ENCODE measurements at regions not wholly inside any gene's neighbourhood (a gene's known extent, or its start where the extent isn't known, plus 50 kb on each side); places are given as distances from the start of the nearest gene placed in this dataset.

DNA sequence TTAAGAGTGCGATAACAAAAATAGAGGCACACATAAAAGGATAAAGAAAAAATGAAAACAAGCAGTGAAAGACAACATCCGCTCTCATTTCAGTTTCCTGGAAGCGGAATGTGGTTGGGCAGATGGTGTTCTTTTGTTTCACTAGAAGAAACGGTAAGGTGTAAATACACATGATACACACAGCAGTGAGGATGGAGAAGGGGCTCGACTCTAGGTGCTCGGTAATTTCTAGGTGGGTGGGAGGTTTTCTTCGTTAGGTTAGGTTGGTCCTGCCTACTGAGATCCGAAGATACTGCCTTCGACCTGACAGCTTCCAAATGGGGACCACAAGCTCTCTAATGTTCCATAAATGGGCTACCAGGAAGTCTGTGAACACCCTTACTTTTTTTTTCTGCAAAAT is 1082.5 kb downstream of the BCL11B start:
- Histone ChIP-seq H3K4me1 (ENCODE audit: control insufficient read depth, insufficient read depth, low read length) (no peaks in the 10 kb centered on the region), H3K36me3 (ENCODE audit: control insufficient read depth, insufficient read depth, low read length) (no peaks in the 10 kb centered on the region), H3K9me3 (ENCODE audit: control insufficient read depth, insufficient read depth, low read length) (no peaks in the 10 kb centered on the region), H3K27me3 (ENCODE audit: control insufficient read depth, insufficient read depth, low read length) (no peaks in the 10 kb centered on the region), H3K4me3 (ENCODE audit: low read length) (no peak overlapping the region), H3K27ac (ENCODE audit: low read length) (no peak overlapping the region)
- no peak for DNase-seq (ENCODE audit: low read depth, low spot score)
- no CpG with 5 or more reads among the region's 9 CpGs for WGBS (ENCODE audit: insufficient coverage, insufficient read length)

DNA sequence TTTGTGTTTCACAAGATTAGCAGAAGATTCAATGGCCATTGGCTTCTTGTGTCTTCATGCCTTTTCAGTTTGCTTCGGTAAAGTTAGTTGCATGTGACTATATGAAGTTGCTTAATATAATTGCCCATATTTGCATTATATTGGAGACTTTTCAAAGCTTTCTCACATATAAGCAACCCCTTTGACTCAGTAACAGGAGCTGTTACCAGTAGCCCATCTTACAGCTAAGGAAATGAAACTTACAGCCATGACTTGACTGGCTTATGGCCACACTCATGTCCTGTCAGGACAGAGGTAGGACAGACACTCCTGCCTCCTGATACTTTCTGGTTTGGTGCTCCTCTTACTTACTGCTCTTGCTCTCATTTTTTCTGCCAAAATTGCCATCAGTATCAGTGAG is 1082.1 kb downstream of the BCL11B start:
- no peaks in the 10 kb centered on the region for H3K27me3 ChIP-seq (ENCODE audit: control insufficient read depth, insufficient read depth, low read length)
- no peaks in the 10 kb centered on the region for H3K9me3 ChIP-seq (ENCODE audit: control insufficient read depth, insufficient read depth, low read length)
- WGBS (ENCODE audit: insufficient coverage, insufficient read length) = no CpG with 5 or more reads among the region's 1 CpG
- no peak overlapping the region for H3K27ac ChIP-seq (ENCODE audit: low read length)
- H3K4me3 ChIP-seq (ENCODE audit: low read length) = no peak overlapping the region
- no peaks in the 10 kb centered on the region for H3K4me1 ChIP-seq (ENCODE audit: control insufficient read depth, insufficient read depth, low read length)
- DNase-seq (ENCODE audit: low read depth, low spot score) = no peak
- no peaks in the 10 kb centered on the region for H3K36me3 ChIP-seq (ENCODE audit: control insufficient read depth, insufficient read depth, low read length)

DNA sequence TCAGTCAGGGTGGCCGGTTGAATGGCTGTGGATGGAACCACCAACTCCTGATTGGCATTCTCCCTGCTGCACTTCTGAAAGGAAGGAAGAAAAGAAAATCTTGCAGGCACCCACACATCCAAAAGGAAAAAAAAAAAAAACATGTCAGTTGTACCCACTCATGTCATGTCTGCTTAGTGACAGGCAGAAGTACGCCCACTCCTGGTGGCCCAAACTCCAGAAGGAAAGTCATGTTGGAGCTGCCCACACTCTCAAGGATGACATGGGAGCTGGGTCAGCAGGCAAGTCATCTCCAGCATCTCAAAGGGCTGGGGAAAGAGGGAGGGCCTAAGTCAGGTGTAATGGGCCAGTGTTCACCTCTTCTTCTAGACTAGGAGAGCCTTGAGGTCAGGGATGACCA is 1079.1 kb downstream of the BCL11B start:
- H3K4me3 ChIP-seq (ENCODE audit: low read length) = no peak overlapping the region
- H3K27ac ChIP-seq (ENCODE audit: low read length) = no peak overlapping the region
- H3K27me3 ChIP-seq (ENCODE audit: control insufficient read depth, insufficient read depth, low read length) = no peaks in the 10 kb centered on the region
- no peaks in the 10 kb centered on the region for H3K9me3 ChIP-seq (ENCODE audit: control insufficient read depth, insufficient read depth, low read length)
- no peaks in the 10 kb centered on the region for H3K36me3 ChIP-seq (ENCODE audit: control insufficient read depth, insufficient read depth, low read length)
- no peak for DNase-seq (ENCODE audit: low read depth, low spot score)
- WGBS (ENCODE audit: insufficient coverage, insufficient read length) = no CpG with 5 or more reads among the region's 2 CpGs
- H3K4me1 ChIP-seq (ENCODE audit: control insufficient read depth, insufficient read depth, low read length) = peaks cover 1% of the 10 kb centered on the region; the same call in 1 of the 2 replicates

DNA sequence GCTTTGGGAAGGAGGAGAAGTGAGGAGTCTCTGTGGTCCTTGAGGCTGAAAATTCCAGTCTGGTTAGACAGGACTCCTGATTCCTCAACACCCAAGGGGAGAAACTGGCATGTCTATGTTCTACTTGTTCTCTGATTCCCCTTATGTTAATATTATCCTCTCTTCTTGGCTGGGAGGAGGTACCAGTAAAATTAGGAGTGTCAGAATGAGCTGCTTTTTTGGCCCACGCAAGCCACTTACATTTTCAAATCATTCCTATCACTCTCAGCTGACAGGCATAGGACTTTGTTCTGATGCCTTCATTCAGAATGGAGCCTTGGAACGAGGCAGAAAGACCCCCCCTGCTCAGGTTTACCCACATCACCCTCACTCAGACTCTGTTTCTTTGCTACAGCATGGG is 1077.2 kb downstream of the BCL11B start:
- no CpG with 5 or more reads among the region's 2 CpGs for WGBS (ENCODE audit: insufficient coverage, insufficient read length)
- Histone ChIP-seq H3K4me1 (ENCODE audit: control insufficient read depth, insufficient read depth, low read length) (peaks cover 1% of the 10 kb centered on the region; the same call in 1 of the 2 replicates), H3K27ac (ENCODE audit: low read length) (no peak overlapping the region), H3K27me3 (ENCODE audit: control insufficient read depth, insufficient read depth, low read length) (no peaks in the 10 kb centered on the region), H3K36me3 (ENCODE audit: control insufficient read depth, insufficient read depth, low read length) (no peaks in the 10 kb centered on the region), H3K9me3 (ENCODE audit: control insufficient read depth, insufficient read depth, low read length) (no peaks in the 10 kb centered on the region), H3K4me3 (ENCODE audit: low read length) (no peak overlapping the region)
- no peak for DNase-seq (ENCODE audit: low read depth, low spot score)

DNA sequence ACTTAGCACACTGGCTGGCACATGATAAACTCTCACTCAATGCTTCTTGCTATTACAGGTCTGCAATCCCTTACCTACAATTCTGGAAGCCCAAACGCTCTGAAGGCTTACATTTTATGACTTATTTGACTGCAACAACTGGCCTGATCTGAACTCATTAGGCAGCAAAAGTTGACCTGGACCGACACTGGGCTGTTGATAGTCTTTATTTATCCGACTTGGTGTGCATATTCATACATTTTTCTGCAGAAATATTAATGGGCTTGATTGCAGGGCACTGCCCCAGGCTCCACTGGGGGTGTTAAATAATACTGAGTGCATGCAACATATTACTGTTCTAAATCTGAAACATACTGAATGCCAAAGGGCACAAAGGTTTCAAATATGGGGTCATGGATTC is 1076.7 kb downstream of the BCL11B start:
- Histone ChIP-seq H3K9me3 (ENCODE audit: control insufficient read depth, insufficient read depth, low read length) (no peaks in the 10 kb centered on the region), H3K4me1 (ENCODE audit: control insufficient read depth, insufficient read depth, low read length) (peaks cover 1% of the 10 kb centered on the region; the same call in 1 of the 2 replicates), H3K27me3 (ENCODE audit: control insufficient read depth, insufficient read depth, low read length) (no peaks in the 10 kb centered on the region), H3K4me3 (ENCODE audit: low read length) (no peak overlapping the region), H3K36me3 (ENCODE audit: control insufficient read depth, insufficient read depth, low read length) (no peaks in the 10 kb centered on the region), H3K27ac (ENCODE audit: low read length) (no peak overlapping the region)
- no peak for DNase-seq (ENCODE audit: low read depth, low spot score)
- no CpG with 5 or more reads among the region's 3 CpGs for WGBS (ENCODE audit: insufficient coverage, insufficient read length)

DNA sequence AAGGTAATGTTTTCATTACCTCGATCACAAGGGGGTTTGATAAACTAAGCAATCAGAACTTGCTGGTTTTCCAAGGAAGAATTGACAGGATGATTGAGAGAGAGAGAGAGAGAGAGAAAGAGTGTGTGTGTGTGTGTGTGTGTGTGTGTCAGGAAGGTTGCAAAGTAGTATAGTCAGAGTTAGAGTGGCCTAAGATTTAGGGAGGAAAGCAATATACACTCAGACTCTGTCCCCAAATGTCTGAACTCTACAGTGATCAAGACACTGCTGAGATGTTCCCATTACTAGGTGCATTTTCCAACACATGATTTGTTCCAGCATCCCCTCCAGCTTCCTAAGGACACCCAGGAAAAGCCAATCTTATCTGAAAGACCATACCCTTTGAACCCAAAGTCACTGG is 1074.1 kb downstream of the BCL11B start:
- no peaks in the 10 kb centered on the region for H3K27me3 ChIP-seq (ENCODE audit: control insufficient read depth, insufficient read depth, low read length)
- H3K4me1 ChIP-seq (ENCODE audit: control insufficient read depth, insufficient read depth, low read length) = peaks cover 1% of the 10 kb centered on the region; the same call in 1 of the 2 replicates
- H3K4me3 ChIP-seq (ENCODE audit: low read length) = no peak overlapping the region
- WGBS (ENCODE audit: insufficient coverage, insufficient read length) = no CpG with 5 or more reads among the region's 1 CpG
- no peak overlapping the region for H3K27ac ChIP-seq (ENCODE audit: low read length)
- H3K9me3 ChIP-seq (ENCODE audit: control insufficient read depth, insufficient read depth, low read length) = no peaks in the 10 kb centered on the region
- no peaks in the 10 kb centered on the region for H3K36me3 ChIP-seq (ENCODE audit: control insufficient read depth, insufficient read depth, low read length)
- DNase-seq (ENCODE audit: low read depth, low spot score) = no peak

DNA sequence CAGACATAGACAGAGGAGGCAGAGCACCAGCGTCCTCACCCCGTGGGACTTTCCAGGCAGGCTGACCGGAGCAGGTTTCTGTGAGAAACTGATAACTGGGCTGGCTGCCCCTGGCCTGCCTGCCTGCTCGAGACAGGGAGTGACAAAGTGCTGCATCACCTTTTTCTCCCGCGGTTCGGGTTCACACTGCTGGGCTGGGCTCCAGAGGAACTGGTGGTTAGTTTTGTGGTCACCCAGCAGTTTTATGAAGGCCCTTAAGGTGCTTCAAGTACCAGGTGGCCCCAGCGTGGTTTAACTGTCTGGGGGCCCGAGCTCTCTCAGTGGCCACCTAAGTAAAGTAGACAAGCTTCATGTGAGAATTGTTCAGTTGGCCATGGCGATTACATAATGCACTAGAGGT is 1073.6 kb downstream of the BCL11B start:
- H3K4me3 ChIP-seq (ENCODE audit: low read length) = no peak overlapping the region
- H3K27ac ChIP-seq (ENCODE audit: low read length) = no peak overlapping the region
- peaks cover 1% of the 10 kb centered on the region; the same call in 1 of the 2 replicates for H3K4me1 ChIP-seq (ENCODE audit: control insufficient read depth, insufficient read depth, low read length)
- no CpG with 5 or more reads among the region's 10 CpGs for WGBS (ENCODE audit: insufficient coverage, insufficient read length)
- DNase-seq (ENCODE audit: low read depth, low spot score) = no peak
- no peaks in the 10 kb centered on the region for H3K9me3 ChIP-seq (ENCODE audit: control insufficient read depth, insufficient read depth, low read length)
- H3K27me3 ChIP-seq (ENCODE audit: control insufficient read depth, insufficient read depth, low read length) = no peaks in the 10 kb centered on the region
- H3K36me3 ChIP-seq (ENCODE audit: control insufficient read depth, insufficient read depth, low read length) = no peaks in the 10 kb centered on the region

DNA sequence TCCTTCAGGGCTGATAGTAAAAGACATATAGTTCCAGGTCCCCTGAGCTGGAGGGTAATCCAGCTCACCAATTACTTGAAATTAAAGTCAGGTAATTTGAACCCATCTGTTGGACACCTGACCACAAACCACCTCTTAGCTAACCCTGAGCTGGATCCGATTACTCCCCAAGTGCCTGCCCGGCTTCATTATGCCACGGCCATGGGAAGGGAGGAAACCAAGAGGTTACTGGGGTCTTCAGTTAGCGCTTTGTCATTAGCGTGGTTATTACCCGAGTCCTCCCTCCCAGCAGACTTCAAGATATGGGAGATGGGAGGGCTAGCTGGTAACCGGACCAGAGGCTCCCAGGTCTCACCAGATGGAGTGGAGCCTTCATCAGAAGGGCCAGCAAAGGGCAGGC is 1071.4 kb downstream of the BCL11B start:
- DNase-seq (ENCODE audit: low read depth, low spot score) = no peak
- whole genome bisulfite sequencing (ENCODE audit: insufficient coverage, insufficient read length) = no CpG with 5 or more reads among the region's 7 CpGs
- no peaks in the 10 kb centered on the region for H3K9me3 ChIP-seq (ENCODE audit: control insufficient read depth, insufficient read depth, low read length)
- peaks cover 3% of the 10 kb centered on the region; the same call in 1 of the 2 replicates for H3K4me1 ChIP-seq (ENCODE audit: control insufficient read depth, insufficient read depth, low read length)
- H3K4me3 ChIP-seq (ENCODE audit: low read length) = no peak overlapping the region
- no peaks in the 10 kb centered on the region for H3K27me3 ChIP-seq (ENCODE audit: control insufficient read depth, insufficient read depth, low read length)
- H3K27ac ChIP-seq (ENCODE audit: low read length) = no peak overlapping the region
- no peaks in the 10 kb centered on the region for H3K36me3 ChIP-seq (ENCODE audit: control insufficient read depth, insufficient read depth, low read length)

DNA sequence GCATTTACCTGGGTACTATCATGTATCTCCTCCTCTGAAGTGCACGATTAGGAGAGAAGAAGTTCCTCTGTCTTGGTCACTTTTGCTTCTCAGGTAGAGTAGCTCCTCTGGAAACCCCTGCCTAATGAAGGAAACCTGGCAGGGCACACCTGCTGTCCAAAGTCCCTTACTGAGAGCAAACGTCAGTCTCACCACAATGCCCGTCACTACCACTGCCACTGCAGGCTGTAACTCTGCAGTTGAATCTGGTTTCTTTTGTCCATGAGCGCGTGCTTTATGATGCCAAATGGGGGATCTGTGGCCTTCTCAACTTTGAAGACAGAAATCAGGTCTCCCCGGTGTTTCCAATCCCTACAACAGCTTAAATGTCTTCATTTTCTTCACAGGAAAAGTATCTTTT is 1068.6 kb downstream of the BCL11B start:
- no peak overlapping the region for H3K4me3 ChIP-seq (ENCODE audit: low read length)
- WGBS (ENCODE audit: insufficient coverage, insufficient read length) = no CpG with 5 or more reads among the region's 6 CpGs

DNA sequence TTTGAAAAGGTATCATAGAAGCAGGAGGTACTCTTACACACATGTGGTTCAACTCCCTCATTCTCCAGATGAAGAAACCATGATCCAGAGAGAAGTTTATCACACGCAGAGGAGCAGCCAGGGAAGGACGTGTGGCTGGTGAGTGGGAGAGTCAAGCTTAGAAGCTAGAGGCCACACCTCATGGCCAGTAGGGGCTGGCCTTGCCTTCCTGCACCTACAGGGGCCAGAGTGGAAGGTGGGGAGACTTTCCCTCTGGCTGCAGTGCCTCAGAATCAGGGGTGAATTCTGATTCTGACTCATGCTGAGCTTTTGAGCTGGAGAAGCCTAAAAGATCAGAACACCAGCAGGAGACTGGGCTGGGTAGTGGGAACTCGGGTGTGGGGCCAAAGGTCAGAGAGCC is 1067.9 kb downstream of the BCL11B start:
- Histone ChIP-seq H3K27ac (ENCODE audit: low read length) (no peak overlapping the region), H3K9me3 (ENCODE audit: control insufficient read depth, insufficient read depth, low read length) (no peaks in the 10 kb centered on the region), H3K4me1 (ENCODE audit: control insufficient read depth, insufficient read depth, low read length) (peaks cover 3% of the 10 kb centered on the region; the same call in 1 of the 2 replicates), H3K27me3 (ENCODE audit: control insufficient read depth, insufficient read depth, low read length) (no peaks in the 10 kb centered on the region), H3K4me3 (ENCODE audit: low read length) (no peak overlapping the region), H3K36me3 (ENCODE audit: control insufficient read depth, insufficient read depth, low read length) (no peaks in the 10 kb centered on the region)
- no CpG with 5 or more reads among the region's 3 CpGs for WGBS (ENCODE audit: insufficient coverage, insufficient read length)
- no peak for DNase-seq (ENCODE audit: low read depth, low spot score)

More for the DNA sequence above, 1068.6 kb downstream of the BCL11B start:
- no peaks in the 10 kb centered on the region for H3K9me3 ChIP-seq (ENCODE audit: control insufficient read depth, insufficient read depth, low read length)
- no peak overlapping the region for H3K27ac ChIP-seq (ENCODE audit: low read length)
- peaks cover 3% of the 10 kb centered on the region; the same call in 1 of the 2 replicates for H3K4me1 ChIP-seq (ENCODE audit: control insufficient read depth, insufficient read depth, low read length)
- H3K27me3 ChIP-seq (ENCODE audit: control insufficient read depth, insufficient read depth, low read length) = no peaks in the 10 kb centered on the region
- no peak for DNase-seq (ENCODE audit: low read depth, low spot score)
- H3K36me3 ChIP-seq (ENCODE audit: control insufficient read depth, insufficient read depth, low read length) = no peaks in the 10 kb centered on the region

DNA sequence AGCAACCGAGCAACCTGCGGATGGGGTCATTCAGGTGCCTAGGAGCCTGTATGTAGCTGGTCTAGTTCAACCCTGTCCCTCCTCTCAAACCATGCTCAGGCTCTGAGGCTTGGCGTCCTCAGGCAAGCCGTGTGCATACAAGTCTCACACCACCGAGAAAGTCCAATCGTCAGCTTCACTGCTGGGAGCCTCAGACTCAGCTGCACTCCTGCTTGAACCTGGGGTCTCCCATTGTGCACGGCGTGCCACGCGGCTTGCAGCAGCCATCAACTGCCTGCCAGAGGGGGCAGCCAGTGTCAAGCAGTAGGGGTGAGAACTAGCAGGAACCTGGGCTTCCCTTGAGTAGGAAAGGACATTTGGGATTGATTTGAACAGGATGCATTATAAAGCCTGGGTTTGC is 1064.6 kb downstream of the BCL11B start:
- Histone ChIP-seq H3K9me3 (ENCODE audit: control insufficient read depth, insufficient read depth, low read length) (no peaks in the 10 kb centered on the region), H3K4me3 (ENCODE audit: low read length) (no peak overlapping the region), H3K27ac (ENCODE audit: low read length) (no peak overlapping the region), H3K4me1 (ENCODE audit: control insufficient read depth, insufficient read depth, low read length) (peaks cover 6% of the 10 kb centered on the region), H3K36me3 (ENCODE audit: control insufficient read depth, insufficient read depth, low read length) (no peaks in the 10 kb centered on the region), H3K27me3 (ENCODE audit: control insufficient read depth, insufficient read depth, low read length) (no peaks in the 10 kb centered on the region)
- WGBS (ENCODE audit: insufficient coverage, insufficient read length) = no CpG with 5 or more reads among the region's 10 CpGs
- DNase-seq (ENCODE audit: low read depth, low spot score) = no peak
